ENCODE measurements at regions not wholly inside any gene's neighbourhood (a gene's known extent, or its start where the extent isn't known, plus 50 kb on each side); places are given as distances from the start of the nearest gene placed in this dataset.

DNA sequence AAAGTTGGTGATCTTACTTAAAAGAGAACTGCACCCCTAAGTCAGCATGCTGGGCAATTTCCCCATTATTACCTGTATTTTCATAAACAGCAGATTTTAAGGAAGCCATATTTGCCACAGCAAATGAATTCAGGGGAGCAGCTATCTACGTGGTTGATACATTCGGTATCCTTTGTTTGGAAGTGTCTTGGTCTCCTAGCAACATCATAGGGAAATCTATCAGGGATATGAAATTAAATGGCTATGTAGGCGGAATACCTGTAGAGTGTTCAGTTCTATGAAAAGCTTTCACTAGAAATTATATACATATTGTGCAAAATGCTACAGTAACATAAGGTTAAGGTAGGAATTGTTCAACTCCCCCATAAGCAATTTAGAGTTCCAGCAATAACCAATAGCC, 157.2 kb upstream of the EMCN start:
- TF ChIP-seq, protein P1, sequence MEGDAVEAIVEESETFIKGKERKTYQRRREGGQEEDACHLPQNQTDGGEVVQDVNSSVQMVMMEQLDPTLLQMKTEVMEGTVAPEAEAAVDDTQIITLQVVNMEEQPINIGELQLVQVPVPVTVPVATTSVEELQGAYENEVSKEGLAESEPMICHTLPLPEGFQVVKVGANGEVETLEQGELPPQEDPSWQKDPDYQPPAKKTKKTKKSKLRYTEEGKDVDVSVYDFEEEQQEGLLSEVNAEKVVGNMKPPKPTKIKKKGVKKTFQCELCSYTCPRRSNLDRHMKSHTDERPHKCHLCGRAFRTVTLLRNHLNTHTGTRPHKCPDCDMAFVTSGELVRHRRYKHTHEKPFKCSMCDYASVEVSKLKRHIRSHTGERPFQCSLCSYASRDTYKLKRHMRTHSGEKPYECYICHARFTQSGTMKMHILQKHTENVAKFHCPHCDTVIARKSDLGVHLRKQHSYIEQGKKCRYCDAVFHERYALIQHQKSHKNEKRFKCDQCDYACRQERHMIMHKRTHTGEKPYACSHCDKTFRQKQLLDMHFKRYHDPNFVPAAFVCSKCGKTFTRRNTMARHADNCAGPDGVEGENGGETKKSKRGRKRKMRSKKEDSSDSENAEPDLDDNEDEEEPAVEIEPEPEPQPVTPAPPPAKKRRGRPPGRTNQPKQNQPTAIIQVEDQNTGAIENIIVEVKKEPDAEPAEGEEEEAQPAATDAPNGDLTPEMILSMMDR (IDR thresholded peaks at IDR 0.05; ENCODE audit: borderline replicate concordance, extremely low read depth, low read length, poor library complexity, severe bottlenecking) = no peak
- TF ChIP-seq EZH2 (IDR thresholded peaks at IDR 0.05; ENCODE audit: borderline replicate concordance, low read depth, low read length, severe bottlenecking) = no peak
